Left ventricle myocardium superior (tissue), 1 donor: ENCODE measurements at regions not wholly inside any gene's neighbourhood (a gene's known extent, or its start where the extent isn't known, plus 50 kb on each side); places are given as distances from the start of the nearest gene placed in this dataset.

Experiments
- ATAC-seq: fragments of 200-7000 bp; cut with Tn5 transposase; one replicate; pipeline ENCODE4 v1.9.1; 2020; ENCODE audit warnings: mild to moderate bottlenecking, moderate library complexity
- DNase-seq: peaks from one replicate; pipeline ENCODE4 v3.0.0-alpha.2; 2020
- intact Hi-C: fragments of 100-400 bp; cut with micrococcal nuclease; formaldehyde crosslinking; loops from one replicate; pipeline ENCODE4 v1.11.0; 2022
- donor health status: DM: no; HTN: yes; CAD: no; lungs with severe emphysema.

DNA sequence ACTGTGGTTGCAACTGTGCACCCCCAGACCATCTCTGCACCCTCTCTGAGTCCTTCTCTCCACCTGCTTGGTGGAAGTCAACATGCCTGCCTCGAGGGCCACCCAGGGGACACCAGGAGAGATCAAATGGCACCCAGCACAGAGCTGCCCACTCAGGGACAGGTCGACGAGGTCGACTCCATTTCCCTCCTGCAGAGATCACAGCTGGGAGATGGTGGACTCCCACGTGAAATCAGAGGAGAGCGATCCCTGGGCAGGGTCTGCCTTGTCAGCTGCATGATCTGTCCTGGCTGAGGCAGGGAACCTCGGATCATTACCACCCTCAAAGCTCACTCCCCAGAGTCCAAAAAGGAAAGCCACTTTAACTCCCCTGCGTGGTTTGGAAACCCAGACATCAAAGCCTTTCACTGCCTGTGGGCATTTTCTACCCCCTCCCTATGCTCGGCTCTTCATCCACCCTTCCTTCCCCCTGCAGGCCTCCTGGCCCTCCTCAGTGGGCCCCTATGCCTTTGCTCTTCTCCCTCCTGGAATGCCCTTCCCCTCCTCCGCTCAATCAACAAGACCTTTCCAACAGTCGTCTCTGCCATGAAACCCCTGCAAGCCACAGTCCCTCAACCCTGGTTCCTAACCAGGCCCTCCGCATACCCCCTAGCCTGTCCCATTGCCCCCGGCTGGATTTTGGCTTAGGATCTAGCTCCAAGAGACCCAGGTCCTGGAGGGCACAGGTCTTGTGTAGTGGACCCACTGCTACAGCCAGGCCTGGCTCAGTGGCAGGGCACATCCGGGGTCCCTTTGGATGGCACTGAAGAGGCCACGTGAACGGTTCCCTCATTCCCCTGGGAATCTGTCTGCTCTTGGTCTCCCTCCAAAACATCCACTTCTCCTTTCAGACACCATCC is 103.8 kb upstream of the RPL38 start:
- ATAC-seq, result no peak
- no peak for DNase-seq
- intact Hi-C loops, result no loop called here

DNA sequence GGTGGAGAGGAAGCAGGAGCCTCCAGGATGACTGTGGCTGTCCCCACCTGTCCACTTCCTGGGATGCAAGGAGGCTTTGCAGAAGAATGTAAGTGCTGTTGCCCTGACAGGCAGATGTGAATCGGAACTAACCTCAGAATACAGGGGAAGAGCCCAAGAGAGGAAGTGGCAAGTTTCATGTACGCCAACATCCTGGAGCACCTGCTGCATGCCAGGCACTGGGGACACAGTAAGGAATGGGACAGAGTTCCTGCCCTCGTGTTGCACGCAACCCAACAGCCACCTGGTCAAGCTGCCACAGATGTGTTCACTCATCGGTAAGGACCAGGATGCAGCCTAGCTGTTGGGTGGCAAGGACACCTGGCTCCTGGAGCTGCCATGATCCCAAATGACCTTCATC is 98.6 kb upstream of the RPL38 start:
- no peak for DNase-seq
- ATAC-seq, result no peak
- intact Hi-C loops, result no loop called here

DNA sequence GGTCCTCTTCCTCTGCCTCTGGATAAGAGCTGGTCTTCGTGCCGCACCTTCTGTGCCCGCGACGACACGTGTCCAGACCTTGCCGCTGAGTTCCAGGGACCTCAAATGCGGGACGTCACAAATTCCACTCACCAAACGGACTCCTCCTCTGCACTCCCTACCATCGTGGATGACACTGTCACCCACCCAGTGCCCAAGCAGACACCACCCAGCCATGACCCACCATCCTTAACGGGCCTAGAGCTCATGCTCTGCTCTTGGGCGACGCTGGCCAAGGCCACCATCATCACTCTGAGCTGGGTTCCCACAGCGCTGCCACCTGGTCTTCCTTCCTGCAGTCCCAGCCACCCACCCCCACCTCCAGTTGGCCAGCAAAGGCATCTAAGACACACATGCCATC is 96.4 kb upstream of the RPL38 start:
- no peak for DNase-seq
- no peak for ATAC-seq
- intact Hi-C loops, result no loop called here

DNA sequence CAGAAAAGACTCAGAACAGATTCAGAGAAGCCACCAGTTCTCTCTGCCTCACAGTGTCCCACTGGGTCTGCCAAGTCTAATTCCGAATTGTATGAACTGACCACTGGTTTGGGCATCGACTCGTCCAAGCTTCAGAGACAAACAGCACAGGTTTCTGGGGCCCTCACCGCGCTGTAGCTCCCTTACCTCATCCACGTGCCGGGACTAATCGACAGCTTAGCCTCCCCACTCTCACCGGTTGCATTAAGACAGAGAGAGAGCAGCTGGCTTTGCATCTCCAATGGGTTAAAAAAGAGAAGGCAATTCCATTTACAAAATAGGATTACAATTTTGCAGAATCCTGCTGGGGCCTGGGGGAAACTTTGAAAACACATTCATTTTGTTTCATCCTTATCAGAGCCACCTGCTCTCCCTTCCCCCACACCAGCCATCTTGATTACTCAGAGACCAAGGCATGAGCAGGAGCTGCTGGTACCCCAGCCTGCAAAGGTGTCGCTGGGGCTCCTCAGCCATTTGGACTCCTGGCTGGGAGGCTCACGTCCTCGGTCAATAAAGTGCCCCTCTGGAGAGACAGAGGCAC is 95.3 kb upstream of the RPL38 start:
- intact Hi-C loops, result no loop called here
- ATAC-seq (no peak), DNase-seq (no peak)

DNA sequence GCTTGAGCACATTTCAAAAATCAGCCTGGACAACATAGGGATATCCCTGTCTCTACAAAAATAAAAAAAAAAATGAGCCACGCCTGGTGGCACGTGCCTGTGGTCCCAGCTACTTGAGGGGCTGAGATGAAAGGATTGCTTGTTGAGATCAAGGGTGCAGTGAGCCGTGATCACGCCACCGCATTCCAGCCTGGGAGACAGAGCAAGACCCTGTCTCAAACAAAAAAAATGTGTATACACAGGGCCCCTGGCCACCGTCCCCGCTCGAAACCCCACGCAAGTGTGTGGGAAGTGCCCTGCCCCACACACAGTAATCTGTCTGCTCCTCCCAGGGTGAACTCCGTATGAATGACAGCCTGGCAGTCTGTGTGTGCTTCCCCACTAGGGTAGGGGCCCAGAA is 93.0 kb upstream of the RPL38 start:
- intact Hi-C loops, result no loop called here
- DNase-seq, result no peak
- no peak for ATAC-seq

DNA sequence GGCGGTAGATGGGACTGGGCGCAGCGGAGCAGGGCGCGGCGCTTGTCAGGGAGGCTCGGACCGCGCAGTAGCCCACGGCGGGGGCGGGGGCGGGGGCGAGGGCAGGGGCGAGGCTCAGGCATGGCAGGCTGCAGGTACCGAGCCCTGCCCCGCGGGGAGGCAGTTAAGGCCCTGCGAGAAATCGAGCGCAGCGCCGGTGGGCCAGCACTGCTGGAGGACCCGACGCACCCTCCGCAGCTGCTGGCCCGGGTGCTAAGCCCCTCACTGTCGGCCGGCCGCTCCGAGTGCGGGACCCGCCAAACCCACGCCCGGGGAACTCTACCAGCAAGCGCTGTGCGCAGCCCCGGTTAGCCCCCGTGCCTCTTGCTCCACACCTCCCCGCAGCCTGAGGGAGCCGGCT is 90.2 kb upstream of the RPL38 start:
- DNase-seq, result no peak
- intact Hi-C loops, result no loop called here
- ATAC-seq, result no peak

DNA sequence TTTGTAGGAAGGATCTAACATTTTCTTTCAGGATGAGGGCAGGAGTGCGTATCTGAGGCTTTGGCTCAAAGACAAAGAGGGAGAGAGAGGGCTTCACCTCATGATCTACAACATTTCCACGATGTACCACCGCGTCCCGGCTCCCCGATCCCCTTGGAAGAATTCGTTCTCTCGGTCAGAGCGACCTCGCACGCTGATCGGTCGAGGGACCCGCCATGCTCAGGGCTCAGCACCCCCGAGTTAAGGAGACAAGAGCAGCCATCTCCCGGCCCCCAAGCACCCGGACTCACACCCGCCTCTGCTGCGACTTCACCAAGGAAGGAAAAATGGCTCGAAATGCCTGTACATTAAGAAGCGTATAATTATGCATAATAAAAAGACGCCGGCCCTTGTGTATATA is 89.5 kb upstream of the RPL38 start:
- intact Hi-C loops, result no loop called here
- no peak for DNase-seq
- no peak for ATAC-seq

DNA sequence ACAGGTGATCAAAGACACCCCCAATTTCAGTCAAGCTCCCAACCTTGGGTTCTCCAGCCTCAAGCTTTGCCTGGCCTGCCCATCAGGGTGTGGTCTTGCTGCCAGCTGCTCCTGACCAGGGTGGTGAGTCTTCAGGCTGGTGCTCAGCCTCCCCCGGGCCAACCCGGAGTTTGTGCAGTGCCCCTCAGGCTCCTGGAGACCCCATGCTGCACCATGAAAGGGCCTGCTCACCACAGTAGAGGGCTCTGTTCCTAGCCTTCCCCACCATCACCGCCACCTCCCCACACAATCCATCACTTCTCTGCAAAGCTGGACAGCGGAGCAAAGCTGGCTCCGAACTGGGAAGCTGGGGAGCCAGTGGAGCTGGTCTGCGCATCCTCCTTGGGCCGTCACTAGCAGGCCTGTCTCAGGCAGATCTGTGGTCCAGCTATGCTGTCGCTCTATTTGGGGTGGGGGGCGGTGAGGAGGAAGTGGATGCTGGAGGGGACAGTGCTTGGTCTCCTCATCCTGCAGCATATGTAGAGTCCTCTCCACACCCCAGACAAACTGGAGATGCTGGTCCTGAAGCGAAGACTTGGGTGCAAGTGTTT is 88.5 kb upstream of the RPL38 start:
- no peak for DNase-seq
- intact Hi-C loops, result no loop called here

DNA sequence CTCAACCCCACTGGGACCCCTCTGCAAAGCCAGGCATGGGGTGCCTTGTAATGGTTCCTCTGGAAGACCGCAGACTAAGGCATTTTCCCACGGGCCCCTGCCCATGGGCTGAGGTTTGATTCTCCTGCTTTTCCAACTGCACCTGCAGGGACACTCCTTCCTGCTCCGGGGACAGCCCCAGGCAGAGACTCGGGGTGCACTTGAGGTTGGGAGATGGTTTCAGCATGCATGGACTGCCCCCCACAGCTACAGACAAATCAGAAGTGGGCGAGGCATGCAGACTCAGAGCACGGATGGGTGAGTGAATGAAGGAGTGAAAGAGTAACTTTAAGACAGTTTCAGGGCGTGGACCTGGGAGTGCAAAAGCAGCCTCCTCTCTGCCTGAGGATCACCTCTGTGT is 87.9 kb upstream of the RPL38 start:
- DNase-seq (no peak), ATAC-seq (no peak)
- intact Hi-C loops, result no loop called here

More for the DNA sequence above, 88.5 kb upstream of the RPL38 start:
- no peak for ATAC-seq

DNA sequence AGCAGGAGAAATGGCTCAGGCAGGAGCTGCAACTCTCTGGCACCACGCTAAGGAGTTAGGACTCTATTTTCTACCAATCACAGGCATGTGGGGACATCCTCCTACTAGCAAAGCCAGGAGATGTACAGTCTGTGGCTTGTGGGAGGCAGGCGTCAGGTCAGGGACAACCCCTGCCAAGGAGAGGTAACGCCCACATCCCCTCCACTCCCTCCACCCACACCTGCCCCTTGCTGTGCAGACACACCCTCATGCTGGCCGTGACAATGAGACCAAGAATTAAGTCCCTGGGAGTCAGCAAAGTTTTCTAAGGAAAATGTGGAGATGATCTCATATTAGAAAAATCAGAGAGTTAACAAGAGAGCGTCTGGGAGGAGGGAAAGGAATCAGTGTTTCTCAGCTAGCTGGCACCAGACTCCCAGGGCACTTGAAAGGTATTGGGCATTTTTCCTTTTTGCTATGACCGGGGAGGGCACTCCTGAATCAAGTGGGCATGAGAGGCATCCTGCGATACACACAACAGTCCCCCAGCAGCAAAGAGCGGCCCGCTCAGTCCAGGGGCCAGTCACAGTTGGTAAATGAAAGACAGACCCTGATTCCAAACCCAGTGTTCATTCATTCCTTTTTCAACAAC is 87.3 kb upstream of the RPL38 start:
- ATAC-seq, result no peak
- no peak for DNase-seq
- intact Hi-C loops, result no loop called here

DNA sequence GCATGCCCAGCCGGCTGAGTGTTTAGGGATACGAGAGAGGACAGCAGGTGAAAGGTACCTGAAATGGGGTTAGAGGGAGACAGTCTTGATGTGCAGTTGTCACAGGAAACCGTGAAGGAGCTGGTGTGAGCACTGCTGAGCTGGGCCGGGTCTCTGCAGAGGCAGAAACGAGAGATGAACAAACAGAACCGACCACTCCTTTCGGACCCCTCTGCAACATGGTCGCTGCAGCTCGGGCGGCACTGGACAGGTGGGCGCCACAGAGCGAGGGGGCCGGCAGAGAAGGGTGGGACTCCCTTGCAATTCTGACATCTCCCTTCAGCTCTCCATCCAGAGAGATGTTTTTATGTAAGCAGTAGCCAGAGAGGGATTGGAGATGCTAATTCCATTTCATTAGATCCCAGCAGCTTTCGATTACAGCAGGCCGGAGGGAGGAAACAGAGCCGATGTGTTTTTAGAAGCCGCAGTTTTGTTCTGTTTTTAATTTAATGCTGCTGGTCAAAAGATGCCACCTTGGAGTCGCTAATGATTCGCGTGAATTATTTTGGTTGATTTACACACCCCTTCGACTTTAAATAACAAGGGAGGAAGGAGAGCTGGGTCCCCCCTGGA is 86.3 kb upstream of the RPL38 start:
- DNase-seq (no peak), ATAC-seq (no peak)
- intact Hi-C loops, result no loop called here

DNA sequence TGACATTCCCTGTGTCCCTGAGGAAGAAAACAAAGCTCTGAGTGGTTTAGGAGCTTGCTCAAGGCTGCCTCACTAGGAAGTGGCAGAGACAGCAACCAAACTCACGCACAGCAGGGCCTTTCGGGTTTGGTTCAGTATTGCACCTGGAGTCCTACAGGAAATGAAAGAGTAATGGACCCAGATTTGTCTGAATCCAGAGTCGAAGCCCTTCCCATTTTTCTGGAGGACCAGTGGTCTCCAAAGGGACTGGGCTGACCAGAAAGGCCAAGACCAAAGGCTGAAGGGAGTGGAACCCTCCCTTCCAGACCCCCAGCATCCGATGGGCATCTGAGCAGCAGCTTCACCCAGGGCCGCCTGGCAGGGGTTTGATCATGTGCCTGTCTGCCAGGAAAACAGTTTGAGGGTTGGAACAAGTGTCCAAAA is 85.5 kb upstream of the RPL38 start:
- intact Hi-C loops, result no loop called here
- no peak for ATAC-seq

DNA sequence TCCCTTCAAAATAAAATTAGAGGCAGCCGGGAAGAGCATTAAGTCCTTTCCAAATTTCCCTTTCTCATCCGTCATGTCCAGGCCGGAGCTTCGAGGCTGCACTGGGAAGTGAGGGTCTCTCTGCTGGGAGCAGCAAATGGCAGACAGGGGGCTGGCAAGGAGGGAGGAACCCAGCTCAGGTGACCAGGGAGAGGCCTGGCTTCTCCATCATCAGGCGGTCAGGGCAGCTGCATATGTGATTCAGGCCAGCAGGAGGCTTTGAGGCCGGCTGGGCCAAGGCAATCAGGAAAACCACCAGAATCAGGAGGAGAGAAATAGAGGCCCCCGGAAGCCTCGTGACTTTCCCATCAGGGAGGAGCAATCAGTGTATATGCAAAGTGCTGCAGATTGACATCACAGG is 85.0 kb upstream of the RPL38 start:
- intact Hi-C loops, result no loop called here
- DNase-seq (no peak), ATAC-seq (no peak)

More for the DNA sequence above, 85.5 kb upstream of the RPL38 start:
- no peak for DNase-seq

DNA sequence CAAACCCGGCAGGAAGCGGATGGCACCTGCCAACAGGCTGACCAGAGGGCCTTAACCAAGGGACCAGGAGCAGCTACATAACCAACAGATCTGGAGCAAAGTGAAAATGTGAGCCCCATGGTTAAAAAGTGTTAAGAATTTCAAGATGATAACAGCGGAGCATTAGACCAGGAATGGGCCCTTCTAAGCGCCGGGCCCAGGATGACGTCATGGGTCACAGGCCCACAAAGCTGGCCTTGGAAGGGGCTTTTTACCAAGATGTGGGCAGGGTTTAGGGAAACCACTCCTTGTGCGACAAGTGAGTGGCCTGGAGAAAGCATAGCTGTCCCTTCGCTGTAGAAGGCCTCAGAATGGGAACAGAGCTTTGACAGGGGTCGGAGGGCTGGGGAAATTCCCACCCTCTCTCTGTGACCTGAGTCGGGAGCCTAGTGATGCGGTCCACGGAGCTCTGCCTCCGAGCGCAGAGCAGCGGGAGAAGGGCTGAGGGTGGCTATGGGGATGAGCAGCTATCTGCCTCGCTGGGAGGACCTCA is 84.4 kb upstream of the RPL38 start:
- no peak for ATAC-seq
- DNase-seq, result no peak
- intact Hi-C loops, result no loop called here

DNA sequence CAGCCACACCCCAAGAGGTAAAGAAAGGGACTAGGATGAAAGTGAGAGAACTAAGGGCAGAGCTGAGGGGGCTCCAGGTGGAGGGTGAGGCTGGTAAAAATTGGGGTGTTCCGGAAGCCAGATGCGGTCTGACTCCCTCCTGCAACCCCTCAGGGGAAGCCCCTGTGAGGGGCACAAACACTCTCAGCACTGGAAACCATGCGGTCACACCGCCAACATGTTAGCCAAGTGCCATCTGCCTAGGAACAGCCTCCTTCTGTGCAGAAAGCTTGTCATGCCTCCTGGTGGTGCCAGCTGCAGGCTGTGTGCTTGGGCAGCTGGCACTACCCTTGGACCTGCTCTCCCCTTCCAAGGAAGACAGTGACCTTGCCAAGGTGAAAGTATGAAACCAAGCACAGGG is 83.5 kb upstream of the RPL38 start:
- no peak for ATAC-seq
- no peak for DNase-seq
- intact Hi-C loops, result no loop called here

DNA sequence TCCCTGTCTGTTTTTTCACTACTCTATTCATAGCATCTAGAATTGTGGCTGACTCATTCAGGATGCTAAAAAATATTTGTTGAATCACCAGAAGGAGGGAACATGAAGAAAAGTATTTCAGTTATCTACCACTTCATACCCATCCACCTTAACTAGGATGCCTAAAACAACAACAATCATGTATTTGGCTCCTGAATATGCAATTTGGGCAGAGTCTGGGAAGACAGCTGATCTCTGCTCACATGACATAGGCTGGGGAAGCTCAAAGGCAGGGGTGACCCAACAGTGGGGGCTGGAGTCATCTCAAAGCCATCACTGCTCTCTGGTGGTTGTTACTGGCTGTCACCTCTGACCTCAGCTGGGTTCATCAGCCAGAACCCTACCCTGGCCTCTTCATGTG is 80.1 kb upstream of the RPL38 start:
- intact Hi-C loops, result no loop called here
- no peak for ATAC-seq
- no peak for DNase-seq

DNA sequence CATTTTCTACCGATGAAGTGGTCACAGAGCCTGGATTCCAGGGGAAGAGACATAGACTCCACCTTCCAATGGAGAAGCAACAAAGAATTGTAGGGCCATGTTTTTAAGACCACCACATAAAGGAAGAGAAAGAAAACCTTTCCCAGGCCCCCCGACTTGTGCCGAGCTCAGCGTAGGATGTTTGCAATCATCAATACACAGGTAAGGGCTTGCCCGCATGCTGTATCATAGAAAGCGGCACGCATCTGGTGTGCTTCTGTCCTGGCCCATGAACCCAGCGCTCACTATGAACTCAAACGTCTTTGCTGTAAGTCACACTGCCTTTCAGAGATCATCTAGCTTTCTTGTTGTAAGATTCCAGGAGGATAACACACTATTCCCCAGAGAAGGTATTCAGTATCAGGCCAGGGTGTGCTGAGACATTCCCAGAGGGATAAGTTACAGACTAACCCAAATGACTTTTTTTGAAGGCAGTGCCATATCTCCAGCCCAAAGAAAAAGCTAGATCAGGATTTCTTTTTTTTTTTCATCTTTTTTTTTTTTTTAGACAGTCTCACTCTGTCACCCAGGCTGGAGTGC is 79.5 kb upstream of the RPL38 start:
- DNase-seq (no peak), ATAC-seq (no peak)
- intact Hi-C loops, result no loop called here

DNA sequence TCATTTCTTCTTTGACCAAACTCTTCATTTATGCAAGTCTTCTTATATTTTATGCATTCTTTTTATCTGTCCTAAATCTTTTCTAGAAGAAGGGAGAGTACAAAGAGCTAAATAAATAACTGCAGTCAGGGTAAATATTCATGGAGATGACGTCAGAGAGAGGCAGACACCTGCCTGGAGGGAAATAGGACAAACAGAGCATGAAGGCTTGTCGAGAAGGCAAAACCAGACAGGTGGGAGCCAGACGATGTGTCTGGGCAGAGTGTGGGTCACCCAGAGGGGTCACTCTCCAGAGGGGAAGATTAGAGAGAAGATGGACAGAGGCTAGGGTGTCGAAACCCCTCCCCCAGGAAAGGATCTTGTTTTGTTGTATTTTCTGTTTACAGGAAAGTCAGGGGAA is 78.3 kb upstream of the RPL38 start:
- intact Hi-C loops, result no loop called here
- DNase-seq (no peak), ATAC-seq (no peak)

DNA sequence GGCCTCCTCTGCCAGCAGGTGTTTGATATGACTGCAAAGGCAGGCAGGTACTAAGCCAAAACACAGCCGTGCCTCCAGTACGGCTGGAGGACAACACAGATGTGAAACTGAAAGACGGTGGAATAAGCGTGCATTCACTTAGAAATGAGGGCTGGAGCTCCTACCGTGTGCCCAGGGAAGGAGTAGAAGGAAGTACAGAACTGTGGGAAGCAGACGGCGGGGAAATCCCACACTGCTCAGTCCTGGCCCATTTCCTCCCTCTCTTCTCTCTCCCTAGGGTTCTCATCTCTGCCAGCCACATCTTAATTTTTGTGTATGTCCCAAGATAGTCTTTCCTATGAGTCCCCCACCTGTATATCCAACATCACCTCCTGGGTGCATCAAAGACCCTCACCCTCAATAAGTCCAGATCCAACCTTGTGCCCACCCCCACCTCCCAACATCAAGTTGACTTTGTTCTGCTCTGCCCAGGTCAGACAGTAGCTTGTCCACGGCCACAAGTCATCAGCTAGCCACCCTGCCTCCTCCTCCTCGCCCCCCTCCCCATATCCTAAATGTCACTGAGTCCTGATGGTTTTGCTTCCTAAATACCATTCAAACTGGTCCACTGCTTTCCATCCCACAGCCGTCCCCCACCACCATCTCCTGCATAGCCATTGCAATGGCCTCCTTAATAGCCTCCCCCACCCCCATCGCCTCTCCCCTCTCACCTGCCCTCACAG is 77.1 kb upstream of the RPL38 start:
- no peak for DNase-seq
- intact Hi-C loops, result no loop called here

More for the DNA sequence above, 77.1 kb upstream of the RPL38 start:
- ATAC-seq, result no peak
